SK-N-SH (cell line): ENCODE measurements at regions not wholly inside any gene's neighbourhood (a gene's known extent, or its start where the extent isn't known, plus 50 kb on each side); places are given as distances from the start of the nearest gene placed in this dataset.

ENCODE experiments used
- CTCF ChIA-PET: fragments of 300-600, 350-600 bp; formaldehyde crosslinking; extraction: SDS; loops from one replicate; lab custom pipeline; 2021; lab: Yijun Ruan, JAX
- POLR2A ChIA-PET: fragments of 350-600 bp; sonication (Branson Sonifier 250); formaldehyde crosslinking; extraction: SDS; loops from one replicate; lab custom pipeline; 2020; ENCODE audit warnings: antibody characterized with exemption, inconsistent platforms; lab: Yijun Ruan, JAX
- DNase-seq: peaks from one replicate; pipeline ENCODE4 v3.0.0; 2012
- H2AFZ ChIP-seq: fragments of 200-600 bp; sonication (generic); 2 replicates; pipeline ENCODE4 v1.8.1; 2016; ENCODE audit warnings: antibody characterized with exemption, mild to moderate bottlenecking, low read depth
- H3F3A ChIP-seq: fragments of 200-600 bp; sonication (generic); replicated peaks from 2 replicates; pipeline ENCODE3; 2016; ENCODE audit warnings: antibody characterized with exemption, mild to moderate bottlenecking; ENCODE audit not compliant: insufficient read depth
- H3K27ac ChIP-seq, 2 experiments: fragments of 200-500 bp in 1 of 2; fragments of 200-600 bp in 1 of 2; sonication (Bioruptor generic) in 1 of 2; sonication (generic), shearing (Covaris generic) in 1 of 2; 2 replicates each; pipeline versions ENCODE4 v1.5.1 to v1.6.1; 2014 to 2016; ENCODE audit warnings: low read depth in 2 of 2, inconsistent platforms in 1 of 2, low read length in 1 of 2, mild to moderate bottlenecking in 1 of 2, mixed read lengths in 1 of 2
- H3K27me3 ChIP-seq: fragments of 200-600 bp; sonication (generic), shearing (Covaris generic); 2 replicates; pipeline ENCODE4 v1.6.1; 2016; ENCODE audit warnings: mixed run types; ENCODE audit not compliant: insufficient read depth
- H3K36me3 ChIP-seq, 2 experiments: fragments of 200-500 bp in 1 of 2; fragments of 200-600 bp in 1 of 2; sonication (Bioruptor generic) in 1 of 2; sonication (generic) in 1 of 2; replicated peaks in 1 of 2; 2 replicates each; pipeline versions ENCODE3 to v1.5.1; 2014 to 2016; ENCODE audit warnings: low read length in 1 of 2, mild to moderate bottlenecking in 1 of 2; ENCODE audit not compliant: insufficient read depth in 2 of 2, control insufficient read depth in 1 of 2
- H3K4me1 ChIP-seq, 2 experiments: fragments of 200-500 bp in 1 of 2; fragments of 200-600 bp in 1 of 2; sonication (Bioruptor generic) in 1 of 2; sonication (generic), shearing (Covaris generic) in 1 of 2; 2 replicates each; pipeline versions ENCODE4 v1.5.1 to v1.6.1; 2014 to 2016; ENCODE audit warnings: low read depth in 1 of 2, low read length in 1 of 2, mixed run types in 1 of 2; ENCODE audit not compliant: insufficient read depth in 2 of 2, control insufficient read depth in 1 of 2
- H3K4me2 ChIP-seq: fragments of 200-600 bp; sonication (generic), shearing (Covaris generic); 2 replicates; pipeline ENCODE4 v1.6.1; 2017; ENCODE audit warnings: mixed run types
- H3K4me3 ChIP-seq, 2 experiments: fragments of 200-500 bp in 1 of 2; fragments of 200-600 bp in 1 of 2; sonication (Bioruptor generic) in 1 of 2; sonication (generic), shearing (Covaris generic) in 1 of 2; 2 replicates each; pipeline versions ENCODE4 v1.5.1 to v1.8.1; 2014 to 2016; ENCODE audit warnings: low read depth in 2 of 2, inconsistent platforms in 1 of 2, low read length in 1 of 2, mild to moderate bottlenecking in 1 of 2, mixed read lengths in 1 of 2, moderate library complexity in 1 of 2
- H3K79me2 ChIP-seq: fragments of 200-600 bp; sonication (generic); 2 replicates; pipeline ENCODE4 v1.8.1; 2017; ENCODE audit warnings: mild to moderate bottlenecking; ENCODE audit not compliant: insufficient read depth
- H3K9ac ChIP-seq: fragments of 200-600 bp; sonication (generic); 2 replicates; pipeline ENCODE4 v1.6.1; 2017; ENCODE audit warnings: mixed run types
- H3K9me2 ChIP-seq: fragments of 200-600 bp; sonication (generic); 2 replicates; pipeline ENCODE4 v1.6.1; 2017; ENCODE audit warnings: mixed run types
- H3K9me3 ChIP-seq: fragments of 200-600 bp; sonication (generic); 2 replicates; pipeline ENCODE4 v1.6.1; 2017; ENCODE audit warnings: mixed run types, mild to moderate bottlenecking, moderate library complexity
- H4K20me1 ChIP-seq: fragments of 200-600 bp; sonication (generic); 2 replicates; pipeline ENCODE4 v1.6.1; 2017; ENCODE audit warnings: mild to moderate bottlenecking, mixed run types; ENCODE audit not compliant: insufficient read depth
- CTCF ChIP-seq: fragments of 200-600 bp; sonication (generic); IDR thresholded peaks from 2 replicates; pipeline ENCODE4 v1.6.1; 2017; ENCODE audit warnings: antibody characterized with exemption, mild to moderate bottlenecking, moderate library complexity
- FOSL2 ChIP-seq: IDR thresholded peaks from 2 replicates; pipeline ENCODE4 v1.4.0; 2012; ENCODE audit warnings: low read depth, mild to moderate bottlenecking, moderate library complexity, borderline replicate concordance
- FOXJ3 ChIP-seq: sonication (generic); formaldehyde crosslinking; IDR thresholded peaks from 2 replicates; pipeline ENCODE4 v1.5.1; 2020; ENCODE audit warnings: mild to moderate bottlenecking, missing genetic modification reagents
- GABPA ChIP-seq: IDR thresholded peaks from 2 replicates; pipeline ENCODE4 v1.4.0; 2012; ENCODE audit warnings: low read depth, mild to moderate bottlenecking
- IRF3 ChIP-seq: fragments of 150-350 bp; IDR thresholded peaks from 2 replicates; pipeline ENCODE4 v1.6.1; 2016; ENCODE audit warnings: mild to moderate bottlenecking, low read depth, low read length
- JUND ChIP-seq: IDR thresholded peaks from 2 replicates; pipeline ENCODE4 v1.4.0; 2012
- MXI1 ChIP-seq: IDR thresholded peaks from 2 replicates; pipeline ENCODE4 v1.6.1; 2012; ENCODE audit warnings: mild to moderate bottlenecking, low read depth, low read length, improper control_type of control experiment
- NRF1 ChIP-seq: IDR thresholded peaks from 2 replicates; pipeline ENCODE4 v1.6.1; 2012; ENCODE audit warnings: low read depth, mild to moderate bottlenecking, low read length
- PBX3 ChIP-seq: IDR thresholded peaks from 2 replicates; pipeline ENCODE4; 2012
- POLR2AphosphoS5 ChIP-seq: IDR thresholded peaks from 2 replicates; pipeline ENCODE4 v1.6.1; 2012; ENCODE audit warnings: low read depth, low read length
- RAD21 ChIP-seq: IDR thresholded peaks from 2 replicates; pipeline ENCODE4 v1.6.1; 2012; ENCODE audit warnings: mild to moderate bottlenecking, low read length
- RCOR1 ChIP-seq: fragments of 150-350 bp; IDR thresholded peaks from 2 replicates; pipeline ENCODE4 v1.6.1; 2017; ENCODE audit warnings: antibody characterized with exemption, low read length
- REST ChIP-seq: IDR thresholded peaks from 2 replicates; pipeline ENCODE4 v1.6.1; 2012; ENCODE audit warnings: mild to moderate bottlenecking, low read depth, low read length, moderate library complexity
- SMC3 ChIP-seq: IDR thresholded peaks from 2 replicates; pipeline ENCODE4 v1.6.1; 2012; ENCODE audit warnings: low read depth, low read length, improper control_type of control experiment
- TCF12 ChIP-seq: IDR thresholded peaks from 2 replicates; pipeline ENCODE4 v1.4.0; 2012
- USF1 ChIP-seq: IDR thresholded peaks from 2 replicates; pipeline ENCODE4 v1.4.0; 2012; ENCODE audit warnings: low read depth, borderline replicate concordance
- WGBS: methylation state at CpG from one replicate; pipeline ENCODE4 v1.1.6; 2017; ENCODE audit warnings: low lambda C conversion rate; 5-methylcytosine and 5-hydroxymethylcytosine counted together

- H3K27ac ChIP-seq = no peak overlapping the region
- H4K20me1 ChIP-seq = no peaks in the 10 kb centered on the region
- DNase-seq = no peak
- ChIA-PET CTCF (interaction anchor here (1.1 to 3.2 kb wide), 4 partner anchors 48 to 1289 kb away, joined by 3 to 24 read pairs (median 4); no protein-coding TSS in a partner anchor), POLR2A (no interaction called here)
- H3K9me3 ChIP-seq = no peaks in the 10 kb centered on the region
- H3K36me3 ChIP-seq = no peaks in the 10 kb centered on the region
- no peak overlapping the region for H3K9ac ChIP-seq
- no peaks in the 10 kb centered on the region for H3K9me2 ChIP-seq
- WGBS = 46% methylated on average over 5 of the region's 5 CpGs
- no peak overlapping the region for H3K4me3 ChIP-seq
- no peaks in the 10 kb centered on the region for H3K27me3 ChIP-seq
- no peak overlapping the region for H3K4me2 ChIP-seq
- peaks cover 0 to 5% of the 10 kb centered on the region in 2 experiments; a peak in 1 of 4 replicates for H3K4me1 ChIP-seq
- TF ChIP-seq PBX3 = no peak
- TF ChIP-seq SMC3 = no peak
- TF ChIP-seq FOSL2 = no peak
- TF ChIP-seq TCF12 = no peak
- no peak for TF ChIP-seq GABPA
- no peak for TF ChIP-seq RAD21
- no peak for TF ChIP-seq POLR2AphosphoS5
- no peak for TF ChIP-seq NRF1
- no peak for TF ChIP-seq CTCF
- no peak for TF ChIP-seq FOXJ3
- TF ChIP-seq JUND = no peak
- TF ChIP-seq IRF3 = no peak
- TF ChIP-seq RCOR1 = no peak
- TF ChIP-seq USF1 = no peak
- no peak overlapping the region for H2AFZ ChIP-seq
- no peaks in the 10 kb centered on the region for H3K79me2 ChIP-seq
- H3F3A ChIP-seq = no peaks in the 10 kb centered on the region
These were observed 128.0 kb downstream of the HRH4 start for GRCh38 chr18:24588440-24588839.

GRCh38 chr18:24590946-24591345 lies 130.5 kb downstream of the HRH4 start:
- Histone ChIP-seq H3K4me3 (no peak overlapping the region), H3F3A (no peaks in the 10 kb centered on the region), H3K9me2 (no peaks in the 10 kb centered on the region), H3K36me3 (no peaks in the 10 kb centered on the region), H3K9ac (no peak overlapping the region), H3K4me1 (no peaks in the 10 kb centered on the region), H3K9me3 (no peaks in the 10 kb centered on the region), H3K27me3 (no peaks in the 10 kb centered on the region), H3K79me2 (no peaks in the 10 kb centered on the region), H2AFZ (no peak overlapping the region), H3K27ac (no peak overlapping the region), H4K20me1 (no peaks in the 10 kb centered on the region), H3K4me2 (no peak overlapping the region)
- WGBS = 28% methylated on average over 4 of the region's 4 CpGs
- ChIA-PET POLR2A (no interaction called here), CTCF (interaction anchor here (1.2 to 3.2 kb wide), 4 partner anchors 9 to 136 kb away, joined by 5 to 24 read pairs (median 8); no protein-coding TSS in a partner anchor)
- DNase-seq = no peak
- TF ChIP-seq CTCF (no peak), REST (no peak), FOSL2 (no peak), TCF12 (no peak), USF1 (no peak), NRF1 (no peak), MXI1 (no peak)
